HFFc6 (cell line): ENCODE measurements at regions not wholly inside any gene's neighbourhood (a gene's known extent, or its start where the extent isn't known, plus 50 kb on each side); places are given as distances from the start of the nearest gene placed in this dataset.
A peak's percentile ranks its signal among the peaks of the same experiment; 100 is the strongest.

Experiments
- DNase-seq: peaks from one replicate; pipeline ENCODE4 v3.0.0-alpha.2; 2018
- H3K27ac Mint-ChIP-seq: 2 replicates; pipeline ENCODE4 v1.8.0; 2020; ENCODE audit warnings: mild to moderate bottlenecking, mixed read lengths
- H3K27me3 Mint-ChIP-seq: 2 replicates; pipeline ENCODE4 v1.8.0; 2021; ENCODE audit warnings: mild to moderate bottlenecking, moderate library complexity, mixed read lengths; ENCODE audit not compliant: insufficient read depth
- H3K36me3 Mint-ChIP-seq: 2 replicates; pipeline ENCODE4 v1.8.0; 2021; ENCODE audit warnings: low read depth, mixed read lengths
- H3K4me1 Mint-ChIP-seq: 2 replicates; pipeline ENCODE4 v1.8.0; 2020; ENCODE audit warnings: low read depth, mixed read lengths
- H3K4me3 Mint-ChIP-seq: 2 replicates; pipeline ENCODE4 v1.8.0; 2020; ENCODE audit warnings: mild to moderate bottlenecking, moderate library complexity, mixed read lengths
- H3K9me3 Mint-ChIP-seq: 2 replicates; pipeline ENCODE4 v1.8.0; 2020; ENCODE audit warnings: mild to moderate bottlenecking, mixed read lengths
- TF ChIP-seq, protein P1 (sequence below): fragments of 200-600 bp; sonication (generic); IDR thresholded peaks from 2 replicates; pipeline ENCODE4 v1.5.0; 2021; ENCODE audit warnings: antibody characterized with exemption, mild to moderate bottlenecking

- Mint-ChIP-seq H3K27ac (no peak overlapping the region), H3K9me3 (no peaks in the 10 kb centered on the region), H3K27me3 (peaks cover 1% of the 10 kb centered on the region; the same call in 1 of the 2 replicates), H3K4me1 (peaks cover 12% of the 10 kb centered on the region; the same call in 1 of the 2 replicates), H3K4me3 (no peak overlapping the region), H3K36me3 (0 out of 2 replicates have a peak, but pooled peaks cover 3% of the 10 kb centered on the region)
- DNase-seq = no peak
- TF ChIP-seq, protein P1, sequence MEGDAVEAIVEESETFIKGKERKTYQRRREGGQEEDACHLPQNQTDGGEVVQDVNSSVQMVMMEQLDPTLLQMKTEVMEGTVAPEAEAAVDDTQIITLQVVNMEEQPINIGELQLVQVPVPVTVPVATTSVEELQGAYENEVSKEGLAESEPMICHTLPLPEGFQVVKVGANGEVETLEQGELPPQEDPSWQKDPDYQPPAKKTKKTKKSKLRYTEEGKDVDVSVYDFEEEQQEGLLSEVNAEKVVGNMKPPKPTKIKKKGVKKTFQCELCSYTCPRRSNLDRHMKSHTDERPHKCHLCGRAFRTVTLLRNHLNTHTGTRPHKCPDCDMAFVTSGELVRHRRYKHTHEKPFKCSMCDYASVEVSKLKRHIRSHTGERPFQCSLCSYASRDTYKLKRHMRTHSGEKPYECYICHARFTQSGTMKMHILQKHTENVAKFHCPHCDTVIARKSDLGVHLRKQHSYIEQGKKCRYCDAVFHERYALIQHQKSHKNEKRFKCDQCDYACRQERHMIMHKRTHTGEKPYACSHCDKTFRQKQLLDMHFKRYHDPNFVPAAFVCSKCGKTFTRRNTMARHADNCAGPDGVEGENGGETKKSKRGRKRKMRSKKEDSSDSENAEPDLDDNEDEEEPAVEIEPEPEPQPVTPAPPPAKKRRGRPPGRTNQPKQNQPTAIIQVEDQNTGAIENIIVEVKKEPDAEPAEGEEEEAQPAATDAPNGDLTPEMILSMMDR = peak; percentile 53
These were observed 316.7 kb upstream of the TLE4 start for GRCh38 chr9:79254900-79255650.

GRCh38 chr9:79255651-79256260 lies 316.0 kb upstream of the TLE4 start:
- no peak for DNase-seq
- Mint-ChIP-seq H3K4me1 (peaks cover 8% of the 10 kb centered on the region; the same call in 1 of the 2 replicates), H3K27me3 (peaks cover 1% of the 10 kb centered on the region; the same call in 1 of the 2 replicates), H3K9me3 (no peaks in the 10 kb centered on the region), H3K4me3 (no peak overlapping the region), H3K27ac (no peak overlapping the region), H3K36me3 (0 out of 2 replicates have a peak, but pooled peaks cover 3% of the 10 kb centered on the region)
- TF ChIP-seq, protein P1 = no peak

DNA sequence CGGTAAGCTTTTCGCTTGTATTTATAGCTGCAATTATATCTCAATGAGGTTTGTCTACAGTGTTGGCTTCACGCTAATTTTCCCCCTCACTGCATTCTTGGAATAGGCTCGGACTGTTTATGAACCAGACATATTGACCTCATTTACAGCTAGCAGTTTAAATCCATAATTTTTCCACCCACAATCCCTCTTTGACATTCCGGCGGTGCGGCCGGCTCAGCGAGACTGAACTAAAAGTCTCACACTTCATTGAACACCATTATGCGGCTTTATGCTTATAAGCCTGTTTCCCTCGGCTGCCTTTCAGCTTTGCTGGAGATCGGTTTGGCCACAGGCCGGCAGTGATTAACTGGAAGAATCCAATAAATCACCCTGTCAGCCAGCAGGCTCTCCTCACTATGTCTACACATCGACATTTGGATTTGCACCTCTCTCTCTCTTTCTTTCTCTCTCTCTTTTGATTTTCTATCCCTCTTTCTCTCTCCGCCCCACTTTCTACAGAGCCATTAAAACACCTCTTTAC lies 315.0 kb upstream of the TLE4 start:
- Mint-ChIP-seq H3K4me3 (no peak overlapping the region), H3K4me1 (peaks cover 5% of the 10 kb centered on the region; the same call in 1 of the 2 replicates), H3K36me3 (0 out of 2 replicates have a peak, but pooled peaks cover 3% of the 10 kb centered on the region), H3K9me3 (no peaks in the 10 kb centered on the region), H3K27ac (no peak overlapping the region), H3K27me3 (peaks cover 1% of the 10 kb centered on the region; the same call in 1 of the 2 replicates)
- TF ChIP-seq, protein P1 = no peak
- peak; percentile 53 for DNase-seq

GRCh38 chr9:79257228-79257781 lies 314.5 kb upstream of the TLE4 start:
- Mint-ChIP-seq H3K4me3 (no peak overlapping the region), H3K36me3 (no peaks in the 10 kb centered on the region; the same call in 1 of the 2 replicates), H3K27ac (no peak overlapping the region), H3K4me1 (peaks cover 5% of the 10 kb centered on the region; the same call in 1 of the 2 replicates), H3K27me3 (peaks cover 1% of the 10 kb centered on the region; the same call in 1 of the 2 replicates), H3K9me3 (no peaks in the 10 kb centered on the region)
- TF ChIP-seq, protein P1 = no peak
- no peak for DNase-seq

- Mint-ChIP-seq H3K4me1 (peaks cover 5% of the 10 kb centered on the region; the same call in 1 of the 2 replicates), H3K36me3 (peaks cover 3% of the 10 kb centered on the region; the same call in 1 of the 2 replicates), H3K4me3 (no peak overlapping the region), H3K27ac (no peak overlapping the region), H3K9me3 (peaks cover 3% of the 10 kb centered on the region), H3K27me3 (peaks cover 1% of the 10 kb centered on the region; the same call in 1 of the 2 replicates)
- DNase-seq = no peak
- TF ChIP-seq, protein P1 = no peak
These were observed 313.9 kb upstream of the TLE4 start for GRCh38 chr9:79257790-79258351.
